ENCODE measurements at regions not wholly inside any gene's neighbourhood (a gene's known extent, or its start where the extent isn't known, plus 50 kb on each side); places are given as distances from the start of the nearest gene placed in this dataset.

DNA sequence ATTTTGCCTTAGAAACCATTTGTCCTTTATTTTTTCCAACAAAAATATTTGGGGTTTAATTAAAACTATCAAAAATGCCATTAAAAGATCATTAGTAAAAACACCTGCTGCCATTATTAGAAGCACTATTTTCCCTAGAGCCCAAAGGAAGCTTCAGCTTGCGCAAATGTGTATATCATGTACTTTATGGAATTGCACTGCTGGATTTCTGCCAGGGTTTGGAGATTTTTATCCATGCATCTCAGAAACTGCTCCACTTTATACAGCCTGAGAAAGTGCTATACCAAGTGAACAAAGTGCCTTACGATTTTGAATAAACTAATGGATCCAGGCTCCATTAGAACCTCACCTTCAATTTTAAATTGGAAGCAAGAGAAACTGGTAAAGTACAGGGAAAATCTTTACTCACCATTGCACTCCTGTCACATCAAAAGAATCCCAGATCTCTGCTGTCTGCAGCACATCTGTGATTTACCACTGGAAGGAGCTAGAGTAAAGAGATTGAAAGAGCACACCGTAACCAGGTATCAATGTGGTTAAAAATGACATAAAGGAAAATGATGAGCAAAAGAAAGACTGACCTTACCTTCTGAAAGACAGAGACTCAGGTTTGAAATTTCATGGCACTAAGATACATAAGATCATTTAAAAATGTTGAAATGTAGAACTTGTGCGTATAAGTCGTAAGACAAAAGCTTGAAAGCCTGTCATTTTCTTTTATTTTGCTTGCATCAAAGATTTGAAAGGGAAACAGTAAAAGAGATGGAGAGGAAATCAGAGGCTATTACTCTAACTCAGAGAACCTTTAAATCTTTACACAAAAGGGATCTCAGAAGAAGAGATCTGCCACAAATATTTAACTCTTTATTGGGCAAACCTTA lies 678.1 kb upstream of the GOT2 start:
- no peak for DNase-seq (ENCODE audit: low read depth in 2 of 2)

DNA sequence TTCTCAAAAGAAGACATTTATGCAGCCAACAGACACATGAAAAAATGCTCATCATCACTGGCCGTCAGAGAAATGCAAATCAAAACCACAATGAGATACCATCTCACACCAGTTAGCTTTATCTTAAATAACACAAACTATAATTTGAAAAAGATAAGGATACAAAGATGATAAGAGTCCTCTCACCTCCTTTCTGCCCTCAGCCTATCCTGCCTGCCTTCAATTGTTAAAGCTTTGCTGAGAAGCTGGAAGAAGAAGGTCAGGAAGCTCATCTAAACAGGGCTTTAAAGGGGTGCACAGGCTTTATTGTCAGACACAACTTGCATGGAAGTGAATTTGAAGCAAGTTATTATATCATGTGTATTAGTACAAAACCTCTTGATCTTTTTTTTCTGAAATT lies 676.3 kb upstream of the GOT2 start:
- no peak for DNase-seq (ENCODE audit: low read depth in 2 of 2)

DNA sequence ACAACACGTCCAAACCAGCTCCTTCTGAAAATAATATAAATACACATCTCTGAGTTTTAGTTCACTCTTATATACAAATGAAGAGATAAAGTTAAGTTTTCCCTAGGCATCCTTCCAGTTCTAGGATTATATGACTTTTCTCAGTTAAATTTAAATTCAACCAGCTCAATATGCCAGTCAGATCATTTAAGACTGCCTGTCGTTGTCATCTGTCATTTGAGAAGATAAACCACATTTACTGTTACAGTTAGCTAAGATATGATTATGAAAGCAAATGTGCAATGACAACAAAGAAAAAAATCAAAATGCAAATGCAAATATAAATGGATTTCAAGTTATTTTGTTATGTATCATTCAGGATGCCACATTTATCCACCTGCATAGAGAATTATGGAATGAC lies 671.7 kb upstream of the GOT2 start:
- no peak for DNase-seq (ENCODE audit: low read depth in 2 of 2)

DNA sequence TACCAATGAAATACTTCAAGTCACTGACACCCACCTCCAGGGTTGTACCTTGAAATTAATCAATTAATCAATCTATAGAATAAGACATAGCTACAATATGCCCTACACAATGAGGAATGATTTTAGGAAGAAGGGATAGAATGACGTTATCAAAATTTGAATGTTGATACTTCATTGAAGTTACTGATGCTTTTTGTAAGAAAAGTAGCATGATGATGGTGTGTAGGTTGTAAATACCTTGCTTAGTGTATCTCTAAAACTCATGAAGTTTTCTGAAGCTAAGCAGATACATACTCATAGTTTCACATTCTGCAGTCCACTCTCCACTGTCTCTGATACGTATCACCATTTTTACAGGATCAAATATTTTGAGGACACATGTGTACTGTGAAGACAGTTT lies 670.4 kb upstream of the GOT2 start:
- DNase-seq (ENCODE audit: low read depth in 2 of 2) = no peak

DNA sequence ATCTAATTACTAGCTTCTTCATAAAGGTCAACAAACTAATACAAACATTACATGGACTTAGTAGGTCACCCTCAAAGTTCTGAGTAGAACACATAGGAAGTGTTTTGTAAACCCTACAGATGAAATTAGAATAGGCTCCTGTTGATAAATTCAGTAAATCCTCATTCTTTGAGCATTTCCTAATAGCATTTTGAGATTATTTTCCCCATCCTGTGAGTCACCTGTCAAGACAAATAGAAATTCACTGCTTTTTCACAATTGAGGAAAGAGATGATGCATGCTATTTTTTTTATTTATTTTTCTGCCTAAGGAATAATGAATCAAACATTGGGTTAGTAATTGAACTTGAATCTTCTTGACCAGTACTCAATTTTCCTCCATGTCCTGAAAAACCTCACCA lies 666.7 kb upstream of the GOT2 start:
- DNase-seq (ENCODE audit: low read depth in 2 of 2) = no peak

DNA sequence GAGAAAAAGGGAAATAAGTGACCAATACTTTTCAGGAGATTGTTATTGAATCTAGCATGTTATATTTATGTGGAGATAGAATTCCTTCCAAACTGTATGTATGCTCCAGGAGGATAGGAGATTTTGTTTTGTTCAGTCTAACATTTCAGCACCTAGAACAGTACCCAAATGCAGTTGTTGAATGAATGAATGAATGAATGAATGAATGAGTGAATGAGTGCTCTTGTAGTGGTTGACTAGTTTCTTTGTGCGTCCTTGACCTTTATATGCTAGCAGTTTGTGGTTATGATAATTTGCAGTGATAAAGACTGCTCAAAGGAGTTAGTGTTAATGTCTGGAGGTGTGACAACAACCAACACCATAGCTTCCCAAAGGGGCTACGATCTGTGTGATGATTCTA lies 663.5 kb upstream of the GOT2 start:
- no peak for DNase-seq (ENCODE audit: low read depth in 2 of 2)

DNA sequence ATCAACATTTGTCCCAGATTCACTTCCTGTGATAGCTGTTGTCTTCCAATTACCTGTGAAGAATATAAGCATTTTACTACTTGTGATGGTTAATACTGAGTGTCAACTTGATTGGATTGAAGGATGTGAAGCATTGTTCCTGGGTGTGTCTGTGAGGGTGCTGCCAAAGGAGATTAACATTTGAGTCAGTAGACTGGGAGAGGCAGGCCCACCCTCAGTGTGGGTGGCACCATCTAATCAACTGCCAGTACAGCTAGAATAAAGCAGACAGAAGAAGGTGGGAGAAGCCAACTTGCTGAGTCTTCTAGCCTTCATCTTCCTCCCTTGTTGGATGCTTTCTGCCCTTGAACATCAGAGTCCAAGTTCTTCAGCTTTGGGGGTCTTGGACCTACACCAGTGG lies 660.4 kb upstream of the GOT2 start:
- DNase-seq (ENCODE audit: low read depth in 2 of 2) = no peak

DNA sequence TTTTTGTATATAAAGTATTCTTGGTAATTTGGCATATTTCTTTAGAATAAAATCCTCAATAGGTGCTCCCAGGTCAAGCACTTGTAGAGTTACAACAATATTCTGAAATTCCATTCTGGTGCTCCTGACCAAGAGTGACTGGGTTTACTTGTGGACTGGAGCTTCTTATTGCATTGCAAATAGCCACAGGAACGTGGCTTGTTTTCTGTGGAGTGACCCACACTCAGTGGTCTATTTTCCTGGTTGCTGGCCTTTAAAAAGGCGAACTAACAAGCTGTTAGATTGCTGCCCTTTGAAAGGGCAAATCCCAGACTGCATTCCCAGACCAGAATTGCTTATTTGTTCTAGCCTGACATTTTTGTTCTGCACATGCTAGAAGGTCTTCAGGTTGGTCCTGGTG lies 658.8 kb upstream of the GOT2 start:
- DNase-seq (ENCODE audit: low read depth in 2 of 2) = no peak

DNA sequence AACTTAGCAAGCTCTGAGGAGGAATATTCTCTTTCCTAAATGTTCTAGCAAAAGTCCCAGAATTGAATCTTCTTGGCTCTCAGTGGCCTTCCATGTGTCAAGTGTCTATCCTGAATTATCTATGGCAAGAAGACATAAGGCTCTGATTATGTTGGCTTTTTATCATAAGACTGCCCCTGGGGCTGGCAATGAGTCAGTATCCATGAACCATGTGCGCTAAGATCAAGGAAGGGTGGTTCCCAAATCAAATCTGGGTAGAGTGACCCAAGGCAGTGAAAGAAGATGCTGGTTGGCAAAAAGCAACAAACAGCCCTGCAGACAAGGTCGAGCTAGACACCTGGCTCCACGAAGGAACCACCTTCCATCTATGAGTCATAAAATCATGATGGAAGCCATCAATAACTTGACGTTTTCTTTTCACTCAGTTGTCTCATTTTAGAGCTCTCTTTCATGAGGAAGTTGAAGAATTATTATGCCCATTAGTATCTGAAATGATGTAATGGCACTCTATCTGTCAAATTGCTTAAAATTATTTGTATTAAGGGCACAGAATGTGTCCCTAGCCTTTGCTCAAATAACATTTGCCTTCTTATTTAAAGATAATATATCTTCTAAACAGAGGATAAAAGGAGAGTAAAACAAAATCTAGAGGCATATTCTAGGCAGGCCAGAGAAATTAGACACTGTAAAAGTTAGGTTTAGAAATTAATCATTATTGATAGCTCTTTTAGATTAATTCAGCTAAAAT lies 657.7 kb upstream of the GOT2 start:
- no peak for DNase-seq (ENCODE audit: low read depth in 2 of 2)

DNA sequence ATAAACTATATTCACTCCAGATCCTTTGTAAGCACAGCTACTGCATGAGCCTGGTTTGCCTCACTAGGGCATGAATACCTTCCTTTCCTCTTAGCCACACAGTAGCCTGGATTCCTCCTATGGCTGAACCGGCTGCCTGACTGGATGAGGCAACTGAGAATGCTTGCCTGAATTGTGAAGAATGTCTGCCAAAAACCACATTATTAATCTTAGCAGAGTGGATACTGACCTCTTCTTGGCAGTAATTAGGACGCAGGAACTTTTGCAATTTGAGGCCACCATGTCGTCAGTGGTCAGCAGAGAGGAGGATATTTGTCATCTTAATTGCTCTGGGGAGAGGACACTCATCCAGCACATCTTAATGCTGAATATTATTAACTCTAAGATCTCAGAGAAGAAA lies 651.8 kb upstream of the GOT2 start:
- DNase-seq (ENCODE audit: low read depth in 2 of 2) = no peak

DNA sequence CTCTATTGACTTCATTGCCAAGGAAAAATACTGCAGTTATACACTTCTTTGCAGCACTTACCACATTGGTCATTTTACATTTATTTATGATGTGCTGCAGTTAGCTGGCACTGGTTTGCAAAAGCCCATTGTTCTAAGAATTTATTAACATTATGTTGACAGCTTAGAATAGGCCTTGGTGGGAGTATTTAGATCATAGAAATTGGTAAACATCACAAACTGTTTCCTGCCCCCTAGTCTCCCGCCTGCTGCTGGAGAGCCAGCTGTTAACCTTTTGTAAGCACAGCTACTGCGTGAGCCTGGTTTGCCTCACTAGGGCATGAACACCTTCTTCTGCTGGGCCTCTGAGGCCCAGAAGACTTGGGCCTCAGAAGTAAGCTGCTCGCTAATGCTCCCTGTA lies 651.4 kb upstream of the GOT2 start:
- DNase-seq (ENCODE audit: low read depth in 2 of 2) = no peak

DNA sequence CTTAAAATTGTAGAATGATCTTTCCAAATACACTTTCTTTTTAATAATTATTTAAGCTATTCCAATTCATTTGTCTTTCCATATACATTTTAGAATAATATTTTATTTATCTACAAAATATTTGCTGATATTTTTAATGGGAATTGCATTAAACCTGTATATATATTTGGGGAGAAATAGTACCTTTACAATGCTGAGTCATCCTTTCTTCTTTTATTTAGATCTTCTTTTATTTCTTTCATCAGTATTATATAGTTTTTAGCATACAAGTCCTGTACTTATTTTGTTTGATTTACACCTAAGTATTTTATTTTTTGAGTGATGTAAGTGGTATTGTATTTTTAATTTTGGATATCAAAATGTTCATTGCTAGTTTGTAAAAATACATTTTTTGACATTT lies 639.5 kb upstream of the GOT2 start:
- DNase-seq (ENCODE audit: low read depth in 2 of 2) = no peak

DNA sequence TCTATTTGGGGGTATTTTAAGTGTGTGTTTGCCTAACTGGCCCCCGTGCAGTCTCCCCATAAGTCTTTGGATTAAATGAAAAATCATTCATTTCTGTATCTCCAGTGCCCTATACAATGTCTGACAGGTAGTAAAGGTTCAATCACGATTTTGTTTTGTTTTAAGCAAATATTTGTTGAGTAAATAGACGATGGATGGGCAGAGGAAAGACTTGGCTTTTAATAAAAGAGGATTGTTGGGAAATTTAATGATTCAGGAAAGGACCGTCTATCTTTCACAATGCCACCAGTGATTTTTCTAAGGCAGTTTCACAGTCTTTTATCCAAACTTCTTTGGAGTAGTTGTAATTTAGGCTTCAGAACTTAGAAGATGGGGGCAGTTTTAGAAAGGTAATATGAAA lies 636.6 kb upstream of the GOT2 start:
- no peak for DNase-seq (ENCODE audit: low read depth in 2 of 2)

DNA sequence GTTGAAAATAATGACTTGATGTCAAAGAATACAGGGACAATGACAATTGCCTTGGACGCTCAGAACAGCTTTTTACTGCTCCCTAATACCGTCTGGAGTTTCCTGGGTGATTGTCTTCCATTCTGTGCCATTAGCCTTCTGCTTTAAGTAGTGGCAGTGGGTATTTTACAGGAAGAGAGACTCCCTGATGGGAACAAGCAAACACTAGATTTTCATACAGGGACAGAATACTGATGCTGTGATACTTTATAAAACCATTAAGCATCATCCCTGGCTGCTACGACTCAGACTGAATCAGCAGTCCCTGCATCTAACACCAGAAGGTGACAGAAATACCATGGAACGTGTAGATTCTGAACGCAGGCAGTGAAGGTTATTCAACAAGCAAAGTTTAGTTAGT lies 635.4 kb upstream of the GOT2 start:
- DNase-seq (ENCODE audit: low read depth in 2 of 2) = no peak

DNA sequence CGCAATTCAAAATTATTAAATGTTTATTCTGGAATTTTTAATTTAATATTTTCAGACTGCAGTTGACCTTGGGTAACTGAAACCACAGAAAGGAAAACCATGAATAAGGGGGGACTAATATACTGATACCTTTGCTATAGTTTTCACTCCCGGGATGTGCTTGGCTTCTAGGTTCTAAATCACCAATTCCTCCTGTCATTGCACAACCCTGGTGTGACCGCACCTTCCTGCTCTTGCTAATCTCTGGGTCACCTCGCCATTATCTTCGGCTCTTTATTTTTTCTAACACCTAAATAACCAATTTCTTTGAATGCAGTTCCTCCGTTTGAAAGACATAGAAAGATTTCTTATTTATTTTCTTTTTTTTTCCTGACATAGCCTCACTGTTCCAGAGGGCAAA lies 634.5 kb upstream of the GOT2 start:
- DNase-seq (ENCODE audit: low read depth in 2 of 2) = no peak

DNA sequence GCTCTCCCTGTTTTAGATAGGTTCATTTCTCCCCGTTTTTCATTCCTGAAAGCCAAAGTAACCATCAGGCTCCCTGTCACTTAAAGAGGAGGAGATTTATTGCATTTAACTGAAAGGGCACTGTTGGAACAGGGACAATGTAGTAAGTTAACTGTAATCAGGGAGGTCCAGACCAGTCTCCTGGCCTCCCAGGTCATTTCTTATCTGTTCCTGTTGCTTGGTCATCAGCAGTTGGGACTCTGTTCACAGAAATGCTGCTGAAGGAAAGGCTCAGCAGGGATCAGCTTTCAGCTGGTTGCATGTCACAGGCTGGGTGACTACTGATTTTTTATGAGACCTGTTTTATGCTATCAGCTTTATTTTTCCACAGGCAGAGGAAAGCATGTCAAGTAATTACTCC lies 622.6 kb upstream of the GOT2 start:
- no peak for DNase-seq (ENCODE audit: low read depth in 2 of 2)

DNA sequence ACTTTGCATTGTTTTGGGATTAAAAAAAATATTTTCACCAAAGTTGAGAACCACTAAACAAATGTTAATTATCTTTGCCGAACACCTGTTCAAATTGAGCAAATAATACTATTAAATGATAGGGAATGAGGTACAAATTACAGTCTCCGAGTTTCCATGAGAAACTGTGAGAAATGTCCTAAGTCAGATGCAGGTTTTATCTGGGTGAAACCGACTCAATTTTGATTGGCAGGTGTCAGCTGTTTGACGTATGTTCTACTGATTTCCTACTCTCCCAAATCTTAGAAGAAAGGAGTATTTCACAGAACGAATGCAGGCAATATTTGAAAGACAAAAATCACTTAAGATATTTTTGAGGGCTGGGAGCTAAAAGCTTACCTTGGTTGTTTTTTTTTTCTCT lies 622.0 kb upstream of the GOT2 start:
- no peak for DNase-seq (ENCODE audit: low read depth in 2 of 2)

DNA sequence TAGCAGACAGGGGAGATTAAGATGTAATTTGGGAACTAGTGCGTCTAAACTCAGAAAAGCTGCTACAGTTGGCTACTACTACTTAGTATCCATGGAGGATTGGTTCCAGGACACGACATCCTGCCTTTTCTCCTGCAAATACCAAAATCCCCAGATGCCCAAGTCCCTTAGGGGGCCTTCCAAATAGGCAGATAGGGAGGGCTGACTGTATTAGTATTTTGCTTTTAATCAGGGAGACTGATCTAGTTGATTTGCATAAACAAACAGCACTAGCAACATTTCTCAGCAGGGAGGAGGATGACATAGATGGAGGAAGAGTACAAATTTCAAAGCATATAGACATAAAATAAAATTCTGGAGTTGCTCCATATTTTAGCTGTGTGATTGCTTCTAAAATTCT lies 621.6 kb upstream of the GOT2 start:
- no peak for DNase-seq (ENCODE audit: low read depth in 2 of 2)

DNA sequence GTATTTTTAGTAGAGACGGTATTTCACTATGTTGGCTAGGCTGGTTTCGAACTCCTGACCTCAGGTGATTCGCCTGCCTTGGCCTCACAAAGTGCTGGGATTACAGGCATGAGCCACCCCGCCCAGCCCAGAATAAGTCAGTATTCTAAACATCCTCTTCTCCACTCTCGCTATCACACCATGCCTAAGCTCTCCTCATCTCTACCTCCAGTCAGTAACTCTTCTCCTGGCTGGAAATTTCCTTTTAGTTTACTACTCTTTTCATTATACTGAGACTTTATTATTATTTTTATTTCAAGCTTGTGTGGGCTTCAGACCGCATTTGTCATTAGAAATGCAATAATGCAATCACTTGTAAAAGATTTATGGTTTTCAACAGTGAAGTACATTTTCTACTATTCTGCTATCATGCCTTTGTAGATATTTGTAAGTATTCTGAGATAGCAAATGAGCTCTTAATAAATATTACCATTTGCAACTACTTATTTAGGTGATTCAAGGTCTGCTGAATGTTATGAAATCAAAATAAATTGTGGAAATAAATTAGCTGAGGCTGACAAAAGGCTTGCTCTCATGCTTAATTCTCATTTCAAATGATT lies 617.3 kb upstream of the GOT2 start:
- no peak for DNase-seq (ENCODE audit: low read depth in 2 of 2)

DNA sequence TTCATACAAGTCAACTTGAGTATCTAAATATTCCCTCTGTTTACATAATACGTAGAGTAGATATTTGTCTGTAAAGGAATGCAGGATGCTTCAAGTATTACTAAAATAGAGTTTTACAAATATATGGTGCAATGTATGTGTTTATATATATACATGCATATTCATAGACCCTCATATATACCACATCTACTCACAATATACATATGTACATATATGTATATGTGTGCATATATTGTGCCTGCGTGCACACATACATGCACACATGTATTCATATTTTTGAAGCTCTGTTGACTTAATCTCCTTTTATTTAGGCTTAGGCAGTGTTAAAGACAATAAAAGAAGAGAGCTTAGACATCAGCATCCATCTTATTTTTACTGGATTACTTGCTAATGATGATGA lies 616.6 kb upstream of the GOT2 start:
- no peak for DNase-seq (ENCODE audit: low read depth in 2 of 2)

DNA sequence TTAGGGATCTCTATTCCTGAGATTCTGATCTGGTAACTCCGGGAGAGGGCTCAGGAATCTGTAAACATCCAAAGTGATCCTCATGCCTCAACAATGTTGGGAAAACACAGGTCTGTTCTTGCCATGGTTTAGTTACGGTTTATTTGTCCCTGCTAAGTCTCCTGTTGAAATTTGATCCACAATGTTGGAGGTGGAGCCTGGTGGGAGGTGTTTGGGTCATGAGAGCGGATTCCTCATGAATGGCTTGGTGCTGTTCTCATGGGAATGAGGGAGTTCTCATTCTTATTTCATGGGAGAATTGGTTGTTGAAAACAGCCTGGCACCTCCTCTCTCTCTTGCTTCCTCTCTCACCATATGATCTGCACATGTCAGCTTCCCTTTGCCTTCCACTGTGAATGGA lies 608.6 kb upstream of the GOT2 start:
- DNase-seq (ENCODE audit: low read depth in 2 of 2) = no peak

DNA sequence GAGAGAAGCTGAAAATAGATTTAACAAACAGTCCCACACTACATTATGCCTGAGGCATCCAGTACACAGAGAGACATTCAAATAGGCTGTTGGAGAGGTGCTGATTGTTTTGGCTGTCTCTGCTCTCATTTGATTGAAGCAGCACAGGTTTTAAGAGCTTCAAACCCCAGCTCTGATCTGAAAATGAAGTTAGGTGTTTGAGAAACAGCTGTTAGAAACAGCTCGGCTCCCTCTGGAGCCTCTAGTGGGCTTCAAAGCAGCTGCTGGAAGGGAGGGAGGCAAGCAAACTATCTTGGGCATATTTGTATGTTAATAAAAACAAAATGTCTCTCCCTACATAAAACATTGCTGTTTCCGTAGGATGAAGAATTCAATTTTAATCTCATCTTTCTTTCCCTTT lies 607.3 kb upstream of the GOT2 start:
- DNase-seq (ENCODE audit: low read depth in 2 of 2) = no peak

DNA sequence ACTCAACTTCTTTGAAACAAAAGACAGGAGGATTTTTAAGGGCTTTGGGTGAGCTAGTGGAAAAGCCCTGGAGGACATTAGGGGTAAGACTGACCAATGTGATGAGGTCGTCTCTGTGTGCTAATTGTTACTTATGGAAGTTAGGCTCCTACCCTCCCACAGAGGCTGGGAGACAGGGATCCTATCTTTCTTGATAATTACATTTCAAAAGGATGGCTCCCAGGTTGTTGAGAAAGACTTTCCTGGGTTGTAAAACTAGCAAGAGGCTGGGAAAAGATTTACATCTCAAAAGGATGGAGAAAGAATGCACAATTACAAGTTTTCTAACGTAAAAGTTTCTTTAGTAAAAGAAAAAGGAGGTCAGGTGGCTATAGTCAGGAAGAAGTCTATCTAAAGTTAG lies 605.8 kb upstream of the GOT2 start:
- no peak for DNase-seq (ENCODE audit: low read depth in 2 of 2)

All from stimulated activated CD4-positive, alpha-beta T cell treated with anti-CD3 and anti-CD28 coated beads, Interleukin-1b, Interleukin-23, amount 100 ng/mL, for 1 hour (primary cell).